ENCODE measurements at regions not wholly inside any gene's neighbourhood (a gene's known extent, or its start where the extent isn't known, plus 50 kb on each side); places are given as distances from the start of the nearest gene placed in this dataset.

DNA sequence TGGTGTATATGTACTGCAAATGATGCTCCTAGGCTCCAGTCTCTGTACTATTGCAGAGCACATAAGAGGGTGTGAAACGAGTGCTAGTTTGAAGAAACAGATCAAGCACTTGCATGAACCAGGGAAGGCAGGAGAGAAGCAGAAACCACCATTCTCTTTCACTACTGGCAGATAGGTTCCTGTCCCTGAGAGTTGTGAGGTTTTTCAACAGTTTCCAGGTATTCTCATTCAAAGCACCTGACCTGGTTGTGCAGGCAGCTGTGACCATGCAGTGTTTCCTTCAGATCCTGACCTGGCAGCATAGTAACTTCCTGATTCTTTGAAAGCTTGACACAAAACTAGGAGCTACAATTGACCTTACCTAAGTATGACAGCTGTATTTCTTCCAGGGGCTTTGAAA lies 164.9 kb downstream of the UFM1 start:
- BruUV-seq (replicated peaks) = no TSS peak
- ChIA-PET CTCF (no interaction called here), POLR2A (no interaction called here)
- intact Hi-C loops (cut with micrococcal nuclease; ENCODE audit: unreplicated experiment) = no loop called here
- no peak for TF ChIP-seq TCF7L2 (IDR thresholded peaks at IDR 0.05; ENCODE audit: low read depth, low read length)
- no peak for TF ChIP-seq REST (IDR thresholded peaks at IDR 0.05; ENCODE audit: insufficient read depth in 1 of 2, low read depth in 2 of 2, low read length in 1 of 2)
- TF ChIP-seq, protein P1, sequence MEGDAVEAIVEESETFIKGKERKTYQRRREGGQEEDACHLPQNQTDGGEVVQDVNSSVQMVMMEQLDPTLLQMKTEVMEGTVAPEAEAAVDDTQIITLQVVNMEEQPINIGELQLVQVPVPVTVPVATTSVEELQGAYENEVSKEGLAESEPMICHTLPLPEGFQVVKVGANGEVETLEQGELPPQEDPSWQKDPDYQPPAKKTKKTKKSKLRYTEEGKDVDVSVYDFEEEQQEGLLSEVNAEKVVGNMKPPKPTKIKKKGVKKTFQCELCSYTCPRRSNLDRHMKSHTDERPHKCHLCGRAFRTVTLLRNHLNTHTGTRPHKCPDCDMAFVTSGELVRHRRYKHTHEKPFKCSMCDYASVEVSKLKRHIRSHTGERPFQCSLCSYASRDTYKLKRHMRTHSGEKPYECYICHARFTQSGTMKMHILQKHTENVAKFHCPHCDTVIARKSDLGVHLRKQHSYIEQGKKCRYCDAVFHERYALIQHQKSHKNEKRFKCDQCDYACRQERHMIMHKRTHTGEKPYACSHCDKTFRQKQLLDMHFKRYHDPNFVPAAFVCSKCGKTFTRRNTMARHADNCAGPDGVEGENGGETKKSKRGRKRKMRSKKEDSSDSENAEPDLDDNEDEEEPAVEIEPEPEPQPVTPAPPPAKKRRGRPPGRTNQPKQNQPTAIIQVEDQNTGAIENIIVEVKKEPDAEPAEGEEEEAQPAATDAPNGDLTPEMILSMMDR (IDR thresholded peaks at IDR 0.05) = no peak
- TF ChIP-seq SIN3A (IDR thresholded peaks at IDR 0.05; ENCODE audit: borderline replicate concordance, insufficient read depth, low read depth, low read length) = no peak
- Histone ChIP-seq H3K9me3 (ENCODE audit: control insufficient read depth, insufficient read depth, low read depth, low read length) (no peaks in the 10 kb centered on the region), H3K27ac (ENCODE audit: low read length) (no peak overlapping the region), H3K36me3 (ENCODE audit: control insufficient read depth, insufficient read depth, low read length) (no peaks in the 10 kb centered on the region), H3K27me3 (ENCODE audit: control insufficient read depth, insufficient read depth, low read length) (no peaks in the 10 kb centered on the region), H3K4me1 (ENCODE audit: control insufficient read depth, insufficient read depth, low read length) (no peaks in the 10 kb centered on the region), H3K4me3 (ENCODE audit: low read depth in 2 of 2, low read length in 2 of 2) (no peak overlapping the region)
- ATAC-seq (no peak), DNase-seq (ENCODE audit: low read depth, low spot score) (no peak)
- in situ Hi-C loops (cut with HindIII; ENCODE audit: low pct_unique_long_range_greater_than_20kb, low sequenced_read_pairs) = no loop called here

DNA sequence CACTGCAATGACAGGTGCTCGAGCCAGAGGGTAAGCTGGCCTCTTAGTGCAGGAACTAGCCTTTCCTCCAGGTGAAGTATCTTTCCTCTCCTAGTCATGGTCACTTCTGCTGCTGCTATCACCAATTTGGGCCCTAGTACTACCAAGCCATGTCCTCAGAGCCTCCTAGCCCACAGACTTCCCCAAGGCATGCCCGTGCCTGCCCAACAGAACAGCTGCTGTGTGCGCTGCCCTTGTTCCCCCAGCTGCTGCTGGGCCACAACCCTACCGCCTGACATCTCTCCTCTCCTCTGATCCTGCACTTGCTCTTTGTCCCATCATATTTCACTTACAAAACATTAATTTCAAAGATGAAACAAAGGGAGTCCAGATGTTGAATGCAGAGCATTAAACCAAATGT lies 168.5 kb upstream of the FREM2 start:
- intact Hi-C loops (cut with micrococcal nuclease; ENCODE audit: unreplicated experiment) = no loop called here

More for the DNA sequence above, 168.5 kb upstream of the FREM2 start:
- H3K27me3 ChIP-seq (ENCODE audit: control insufficient read depth, insufficient read depth, low read length) = no peaks in the 10 kb centered on the region
- ATAC-seq (no peak), DNase-seq (ENCODE audit: low read depth, low spot score) (no peak)
- in situ Hi-C loops (cut with HindIII; ENCODE audit: low pct_unique_long_range_greater_than_20kb, low sequenced_read_pairs) = no loop called here
- no peaks in the 10 kb centered on the region for H3K4me1 ChIP-seq (ENCODE audit: control insufficient read depth, insufficient read depth, low read length)
- no TSS peak for BruUV-seq (replicated peaks)
- CTCF ChIA-PET = no interaction called here
- H3K27ac ChIP-seq (ENCODE audit: low read length) = no peak overlapping the region
- POLR2A ChIA-PET = no interaction called here
- no peaks in the 10 kb centered on the region for H3K36me3 ChIP-seq (ENCODE audit: control insufficient read depth, insufficient read depth, low read length)
- TF ChIP-seq REST (IDR thresholded peaks at IDR 0.05; ENCODE audit: insufficient read depth in 1 of 2, low read depth in 2 of 2, low read length in 1 of 2) = no peak
- no peak for TF ChIP-seq SIN3A (IDR thresholded peaks at IDR 0.05; ENCODE audit: borderline replicate concordance, insufficient read depth, low read depth, low read length)
- TF ChIP-seq, protein P1 (IDR thresholded peaks at IDR 0.05) = no peak
- TF ChIP-seq POLR2AphosphoS5 (IDR thresholded peaks at IDR 0.05; ENCODE audit: low read depth, low read length) = no peak
- no peak for TF ChIP-seq TCF7L2 (IDR thresholded peaks at IDR 0.05; ENCODE audit: low read depth, low read length)
- H3K9me3 ChIP-seq (ENCODE audit: control insufficient read depth, insufficient read depth, low read depth, low read length) = no peaks in the 10 kb centered on the region
- H3K4me3 ChIP-seq (ENCODE audit: low read depth in 2 of 2, low read length in 2 of 2) = no peak overlapping the region
